NCI-H2171 treated with DMSO at 0.1 percent for 48 hours (cell line): ENCODE measurements at regions not wholly inside any gene's neighbourhood (a gene's known extent, or its start where the extent isn't known, plus 50 kb on each side); places are given as distances from the start of the nearest gene placed in this dataset.

ENCODE experiments used
- DNase-seq: peaks from one replicate; lab custom pipeline; 2025; lab: John Stamatoyannopoulos, UW

- DNase-seq, result no peak
Measured at GRCh38 chr18:54717673-54718407, 110.4 kb upstream of the RAB27B start.

- no peak for DNase-seq
Measured at GRCh38 chr18:54718408-54718773, 109.9 kb upstream of the RAB27B start.

GRCh38 chr18:54720620-54721019 is 107.7 kb upstream of the RAB27B start:
- DNase-seq, result no peak

GRCh38 chr18:54726143-54726542 is 102.1 kb upstream of the RAB27B start:
- DNase-seq, result no peak

GRCh38 chr18:54734059-54734458 is 94.2 kb upstream of the RAB27B start:
- DNase-seq, result no peak

- DNase-seq, result no peak
Measured at GRCh38 chr18:54736981-54737380, 91.3 kb upstream of the RAB27B start.

GRCh38 chr18:54737986-54738385 is 90.3 kb upstream of the RAB27B start:
- no peak for DNase-seq

GRCh38 chr18:54739476-54739875 is 88.8 kb upstream of the RAB27B start:
- DNase-seq, result no peak

GRCh38 chr18:54740136-54740846 is 88.0 kb upstream of the RAB27B start:
- no peak for DNase-seq

- no peak for DNase-seq
Measured at GRCh38 chr18:54742120-54742519, 86.2 kb upstream of the RAB27B start.

GRCh38 chr18:54742659-54743604 is 85.3 kb upstream of the RAB27B start:
- DNase-seq, result no peak

GRCh38 chr18:54743605-54743995 is 84.7 kb upstream of the RAB27B start:
- DNase-seq, result no peak

- DNase-seq, result no peak
Measured at GRCh38 chr18:54749291-54749690, 79.0 kb upstream of the RAB27B start.

- DNase-seq, result no peak
Measured at GRCh38 chr18:54750350-54750749, 77.9 kb upstream of the RAB27B start.

GRCh38 chr18:54752185-54752584 is 76.1 kb upstream of the RAB27B start:
- no peak for DNase-seq

- no peak for DNase-seq
Measured at GRCh38 chr18:54755456-54755855, 72.8 kb upstream of the RAB27B start.

- DNase-seq, result no peak
Measured at GRCh38 chr18:54762386-54762785, 65.9 kb upstream of the RAB27B start.

- DNase-seq, result no peak
Measured at GRCh38 chr18:54764786-54765185, 63.5 kb upstream of the RAB27B start.

- DNase-seq, result no peak
Measured at GRCh38 chr18:54765636-54766375, 62.5 kb upstream of the RAB27B start.

GRCh38 chr18:54766634-54767033 is 61.6 kb upstream of the RAB27B start:
- DNase-seq, result no peak

GRCh38 chr18:54767098-54767497 is 61.2 kb upstream of the RAB27B start:
- DNase-seq, result no peak
